ENCODE measurements at regions not wholly inside any gene's neighbourhood (a gene's known extent, or its start where the extent isn't known, plus 50 kb on each side); places are given as distances from the start of the nearest gene placed in this dataset.

- no peak for TF ChIP-seq POLR2A (IDR thresholded peaks at IDR 0.05)
- TF ChIP-seq CTCF (IDR thresholded peaks at IDR 0.05) = no peak
- TF ChIP-seq EP300 (IDR thresholded peaks at IDR 0.05) = no peak
- TF ChIP-seq POLR2AphosphoS5 (IDR thresholded peaks at IDR 0.05) = no peak
Observed at GRCh38 chr5:89504051-89504450, 621.1 kb upstream of the MEF2C start.

Measured in stomach (tissue), 4 donors.